Transverse colon (tissue), 4 donors: ENCODE measurements at regions not wholly inside any gene's neighbourhood (a gene's known extent, or its start where the extent isn't known, plus 50 kb on each side); places are given as distances from the start of the nearest gene placed in this dataset.

Experiments used
- CTCF ChIP-seq, 5 experiments: fragments of 200-600 bp in 3 of 5; fragments of 450-650 bp in 2 of 5; sonication (generic) in 3 of 5; IDR thresholded peaks; 1 replicate in 2 of 5; 2 replicates in 3 of 5; pipeline ENCODE4 v1.5.1; 2016 to 2017; ENCODE audit warnings: antibody characterized with exemption in 5 of 5, inconsistent platforms in 3 of 5, mild to moderate bottlenecking in 2 of 5, moderate library complexity in 1 of 5
- POLR2A ChIP-seq: fragments of 450-650 bp; IDR thresholded peaks from one replicate; pipeline ENCODE4 v1.6.1; 2016; ENCODE audit warnings: antibody characterized with exemption, mild to moderate bottlenecking, moderate library complexity
- POLR2AphosphoS5 ChIP-seq, 3 donors: sonication (generic); formaldehyde crosslinking; IDR thresholded peaks; one replicate each; pipeline ENCODE4 v1.6.1; 2016; ENCODE audit warnings: antibody characterized with exemption in 3 of 3

- no peak for TF ChIP-seq POLR2A
- TF ChIP-seq CTCF (IDR thresholded peaks at IDR 0.05): no peak
- TF ChIP-seq POLR2AphosphoS5 (IDR thresholded peaks at IDR 0.05): no peak
Measured at GRCh38 chr3:150331978-150332568, 76.0 kb upstream of the TSC22D2 start.
